ENCODE measurements at regions not wholly inside any gene's neighbourhood (a gene's known extent, or its start where the extent isn't known, plus 50 kb on each side); places are given as distances from the start of the nearest gene placed in this dataset.

DNA sequence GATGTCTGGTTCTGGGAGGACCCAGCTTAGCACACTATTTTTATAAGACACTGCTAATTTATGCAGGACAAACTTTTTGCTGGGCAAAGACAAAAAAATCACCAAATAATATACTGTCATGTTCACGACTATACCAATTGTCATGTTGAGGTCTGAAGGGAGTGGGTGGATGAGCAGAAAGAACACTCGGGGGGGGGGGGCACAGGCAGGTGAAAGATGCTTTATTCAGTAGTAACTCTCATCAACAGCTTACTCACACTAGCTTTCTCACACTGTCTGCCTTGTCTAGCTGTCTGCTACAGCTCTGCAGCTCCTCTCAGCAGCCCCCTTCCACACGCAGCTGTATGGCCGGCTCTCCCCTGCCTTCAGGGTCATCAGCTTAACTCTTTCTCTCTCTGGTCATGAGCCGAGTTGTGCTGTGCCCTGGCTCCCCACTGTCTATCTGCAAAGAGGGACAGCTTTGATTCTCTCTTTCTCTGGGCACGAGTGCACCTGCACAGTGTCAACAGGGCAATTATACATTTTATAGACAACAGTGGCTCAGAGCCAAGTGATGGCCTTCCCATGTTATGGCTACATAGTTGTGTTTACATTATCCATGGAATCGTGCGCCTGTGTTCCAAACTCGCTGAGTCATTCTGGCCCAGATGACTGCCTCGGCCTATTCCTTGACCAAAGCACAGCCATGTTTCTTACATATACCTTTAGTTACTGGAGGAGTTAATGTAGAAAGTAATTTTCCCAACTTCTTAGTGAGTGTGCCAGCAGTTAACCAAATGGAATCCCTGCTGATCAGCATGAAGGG lies 187.7 kb upstream of the PRSS16 start:
- DNase-seq (no peak), ATAC-seq (no peak)
- no peak overlapping the region for H3K4me3 ChIP-seq
- no peak for TF ChIP-seq POLR2A (IDR thresholded peaks at IDR 0.05)
- TF ChIP-seq, protein P1, sequence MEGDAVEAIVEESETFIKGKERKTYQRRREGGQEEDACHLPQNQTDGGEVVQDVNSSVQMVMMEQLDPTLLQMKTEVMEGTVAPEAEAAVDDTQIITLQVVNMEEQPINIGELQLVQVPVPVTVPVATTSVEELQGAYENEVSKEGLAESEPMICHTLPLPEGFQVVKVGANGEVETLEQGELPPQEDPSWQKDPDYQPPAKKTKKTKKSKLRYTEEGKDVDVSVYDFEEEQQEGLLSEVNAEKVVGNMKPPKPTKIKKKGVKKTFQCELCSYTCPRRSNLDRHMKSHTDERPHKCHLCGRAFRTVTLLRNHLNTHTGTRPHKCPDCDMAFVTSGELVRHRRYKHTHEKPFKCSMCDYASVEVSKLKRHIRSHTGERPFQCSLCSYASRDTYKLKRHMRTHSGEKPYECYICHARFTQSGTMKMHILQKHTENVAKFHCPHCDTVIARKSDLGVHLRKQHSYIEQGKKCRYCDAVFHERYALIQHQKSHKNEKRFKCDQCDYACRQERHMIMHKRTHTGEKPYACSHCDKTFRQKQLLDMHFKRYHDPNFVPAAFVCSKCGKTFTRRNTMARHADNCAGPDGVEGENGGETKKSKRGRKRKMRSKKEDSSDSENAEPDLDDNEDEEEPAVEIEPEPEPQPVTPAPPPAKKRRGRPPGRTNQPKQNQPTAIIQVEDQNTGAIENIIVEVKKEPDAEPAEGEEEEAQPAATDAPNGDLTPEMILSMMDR (IDR thresholded peaks at IDR 0.05), result no peak
- H3K9me3 ChIP-seq, result no peaks in the 10 kb centered on the region
- no peak overlapping the region for H3K27ac ChIP-seq
- intact Hi-C loops (cut with DNase I), result no loop called here
- no peaks in the 10 kb centered on the region for H3K4me1 ChIP-seq
- 67 to 68% methylated on average over 10 of the region's 10 CpGs for WGBS, 2 donors
- H3K27me3 ChIP-seq, result no peaks in the 10 kb centered on the region
- no peaks in the 10 kb centered on the region for H3K36me3 ChIP-seq (replicated peaks in 1 of 2; ENCODE audit: insufficient read depth in 1 of 2, low read depth in 2 of 2)

DNA sequence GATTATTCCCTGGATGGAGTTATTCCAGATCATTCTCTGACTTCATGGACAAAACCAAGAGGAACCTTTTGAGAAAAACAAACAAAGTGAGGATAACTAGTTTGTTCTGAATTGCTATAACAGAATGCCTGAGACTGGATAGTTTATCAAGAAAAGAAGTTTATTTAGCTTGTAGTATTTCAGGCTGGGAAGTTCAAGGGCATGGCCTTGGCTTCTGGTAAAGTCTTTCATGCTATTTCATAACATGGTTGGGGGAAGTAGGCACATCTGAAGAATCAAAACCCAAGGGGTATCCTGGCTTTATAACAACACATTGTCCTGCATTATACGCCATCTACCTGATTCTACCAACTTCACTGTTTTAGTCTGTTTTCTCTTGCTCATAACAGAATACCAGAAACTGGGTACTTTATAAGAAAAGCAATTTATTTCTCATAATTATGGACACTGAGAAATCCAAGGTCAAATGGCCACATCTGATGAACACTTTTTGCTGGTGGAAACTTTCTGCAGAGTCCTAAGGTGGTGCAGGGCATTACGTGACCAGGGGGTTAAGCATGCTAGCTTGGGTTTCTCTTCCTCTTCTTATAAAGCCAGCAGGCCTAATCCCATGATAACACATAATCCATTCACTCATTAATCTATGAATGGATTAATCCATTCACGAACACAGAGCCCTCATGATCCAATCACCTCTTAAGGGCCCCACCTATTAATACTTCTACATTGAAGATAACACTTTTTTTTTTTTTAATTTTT lies 186.1 kb upstream of the PRSS16 start:
- Histone ChIP-seq H3K9me3 (no peaks in the 10 kb centered on the region), H3K27ac (no peak overlapping the region), H3K4me3 (no peak overlapping the region), H3K27me3 (no peaks in the 10 kb centered on the region), H3K36me3 (replicated peaks in 1 of 2; ENCODE audit: insufficient read depth in 1 of 2, low read depth in 2 of 2) (no peaks in the 10 kb centered on the region), H3K4me1 (no peaks in the 10 kb centered on the region)
- 88 to 89% methylated on average over 3 of the region's 3 CpGs for WGBS, 2 donors
- TF ChIP-seq, protein P1 (IDR thresholded peaks at IDR 0.05), result no peak
- TF ChIP-seq POLR2A (IDR thresholded peaks at IDR 0.05), result no peak
- intact Hi-C loops (cut with DNase I), result no loop called here
- no peak for ATAC-seq
- no peak for DNase-seq

DNA sequence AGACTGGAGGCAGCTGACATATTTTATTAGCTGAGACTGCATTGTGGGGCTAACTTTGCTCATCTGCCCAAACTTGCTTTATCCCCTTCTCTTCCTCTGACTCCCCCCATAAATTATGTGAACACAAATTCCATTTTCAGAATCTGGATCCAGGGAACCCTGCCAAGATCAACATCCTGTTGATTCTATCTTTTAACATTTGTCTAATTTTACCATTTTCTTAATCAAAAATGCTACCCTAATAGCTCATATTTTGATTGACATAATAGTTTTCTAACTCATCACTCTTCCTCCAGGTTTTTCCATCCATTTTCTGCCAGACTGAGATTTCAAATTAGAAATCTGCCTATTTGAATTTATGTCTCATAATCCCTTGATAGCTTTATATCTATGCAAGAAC lies 184.7 kb upstream of the PRSS16 start:
- H3K4me1 ChIP-seq, result no peaks in the 10 kb centered on the region
- intact Hi-C loops (cut with DNase I), result no loop called here
- no peak for ATAC-seq
- no peak overlapping the region for H3K4me3 ChIP-seq
- DNase-seq, result no peak
- H3K27ac ChIP-seq, result no peak overlapping the region
- no peaks in the 10 kb centered on the region for H3K36me3 ChIP-seq (replicated peaks in 1 of 2; ENCODE audit: insufficient read depth in 1 of 2, low read depth in 2 of 2)
- H3K27me3 ChIP-seq, result no peaks in the 10 kb centered on the region
- H3K9me3 ChIP-seq, result no peaks in the 10 kb centered on the region
- TF ChIP-seq, protein P1 (IDR thresholded peaks at IDR 0.05), result no peak
- no peak for TF ChIP-seq POLR2A (IDR thresholded peaks at IDR 0.05)

DNA sequence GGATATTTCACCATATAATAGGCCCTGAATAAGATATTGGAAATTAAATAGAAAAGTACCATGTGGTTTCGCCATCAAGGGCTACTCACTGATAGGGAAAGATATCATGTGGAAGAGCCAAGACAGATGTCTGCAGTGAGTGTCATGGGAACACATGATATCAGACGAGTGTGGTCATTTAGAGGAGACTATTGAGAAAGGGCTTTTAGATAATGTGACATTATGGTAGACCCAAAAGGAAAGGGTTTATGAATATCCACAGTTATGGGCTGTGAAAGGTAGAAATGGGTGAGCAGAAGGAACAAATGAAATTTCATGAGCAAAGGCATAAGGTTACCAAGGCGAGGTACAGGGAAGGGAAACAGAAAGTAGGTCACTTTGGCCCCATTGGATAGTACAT lies 182.3 kb upstream of the PRSS16 start:
- Histone ChIP-seq H3K27me3 (no peaks in the 10 kb centered on the region), H3K4me3 (no peak overlapping the region), H3K27ac (no peak overlapping the region), H3K9me3 (no peaks in the 10 kb centered on the region), H3K36me3 (replicated peaks in 1 of 2; ENCODE audit: insufficient read depth in 1 of 2, low read depth in 2 of 2) (no peaks in the 10 kb centered on the region), H3K4me1 (no peaks in the 10 kb centered on the region)
- WGBS, 2 donors, result 81 to 83% methylated on average over 3 of the region's 3 CpGs
- no peak for TF ChIP-seq POLR2A (IDR thresholded peaks at IDR 0.05)
- TF ChIP-seq, protein P1 (IDR thresholded peaks at IDR 0.05), result no peak
- ATAC-seq (no peak), DNase-seq (no peak)
- intact Hi-C loops (cut with DNase I), result no loop called here

Data from body of pancreas (tissue), 4 donors.